Loucy (cell line): ENCODE measurements at regions not wholly inside any gene's neighbourhood (a gene's known extent, or its start where the extent isn't known, plus 50 kb on each side); places are given as distances from the start of the nearest gene placed in this dataset.

ENCODE experiments used
- EZH2phosphoT487 ChIP-seq: fragments of 200-600 bp; IDR thresholded peaks from 2 replicates; pipeline ENCODE4 v1.6.1; 2018; ENCODE audit warnings: antibody characterized with exemption, mild to moderate bottlenecking, moderate library complexity, borderline replicate concordance
- TF ChIP-seq, protein P1 (sequence below): fragments of 200-600 bp; sonication (generic); conservative IDR thresholded peaks from 2 replicates; pipeline ENCODE4 v1.5.1; 2014; ENCODE audit warnings: mild to moderate bottlenecking, antibody characterized with exemption, low read length

GRCh38 chr14:58740379-58740935 is 102.7 kb downstream of the DACT1 start:
- TF ChIP-seq, protein P1, sequence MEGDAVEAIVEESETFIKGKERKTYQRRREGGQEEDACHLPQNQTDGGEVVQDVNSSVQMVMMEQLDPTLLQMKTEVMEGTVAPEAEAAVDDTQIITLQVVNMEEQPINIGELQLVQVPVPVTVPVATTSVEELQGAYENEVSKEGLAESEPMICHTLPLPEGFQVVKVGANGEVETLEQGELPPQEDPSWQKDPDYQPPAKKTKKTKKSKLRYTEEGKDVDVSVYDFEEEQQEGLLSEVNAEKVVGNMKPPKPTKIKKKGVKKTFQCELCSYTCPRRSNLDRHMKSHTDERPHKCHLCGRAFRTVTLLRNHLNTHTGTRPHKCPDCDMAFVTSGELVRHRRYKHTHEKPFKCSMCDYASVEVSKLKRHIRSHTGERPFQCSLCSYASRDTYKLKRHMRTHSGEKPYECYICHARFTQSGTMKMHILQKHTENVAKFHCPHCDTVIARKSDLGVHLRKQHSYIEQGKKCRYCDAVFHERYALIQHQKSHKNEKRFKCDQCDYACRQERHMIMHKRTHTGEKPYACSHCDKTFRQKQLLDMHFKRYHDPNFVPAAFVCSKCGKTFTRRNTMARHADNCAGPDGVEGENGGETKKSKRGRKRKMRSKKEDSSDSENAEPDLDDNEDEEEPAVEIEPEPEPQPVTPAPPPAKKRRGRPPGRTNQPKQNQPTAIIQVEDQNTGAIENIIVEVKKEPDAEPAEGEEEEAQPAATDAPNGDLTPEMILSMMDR, result no peak
- TF ChIP-seq EZH2phosphoT487, result no peak
